NCI-H2196 treated with DMSO at 0.1 percent for 48 hours (cell line): ENCODE measurements at regions not wholly inside any gene's neighbourhood (a gene's known extent, or its start where the extent isn't known, plus 50 kb on each side); places are given as distances from the start of the nearest gene placed in this dataset.

Source experiments
- DNase-seq: peaks from one replicate; lab custom pipeline; 2025; ENCODE audit not compliant: unreplicated experiment; lab: John Stamatoyannopoulos, UW

DNA sequence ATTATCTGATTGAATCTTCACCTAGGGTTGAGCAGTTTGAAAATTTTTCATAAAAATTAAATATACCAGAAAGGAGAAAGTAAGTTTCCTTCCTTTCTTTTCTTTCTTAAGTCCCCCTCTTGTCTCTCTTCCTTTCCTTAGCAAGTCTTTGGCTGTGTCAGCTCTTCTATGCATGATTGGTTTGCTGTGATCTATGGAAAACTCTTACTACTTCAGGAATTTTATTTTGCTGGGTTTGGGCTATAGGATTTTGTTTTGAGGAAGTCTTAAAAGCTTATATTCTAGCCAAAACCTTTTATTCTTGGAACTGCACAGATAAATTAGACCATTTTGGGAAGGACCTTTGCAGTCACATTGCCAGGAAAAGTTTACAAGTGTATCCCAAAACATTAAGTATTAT is 173.4 kb upstream of the CITED2 start:
- DNase-seq = no peak

DNA sequence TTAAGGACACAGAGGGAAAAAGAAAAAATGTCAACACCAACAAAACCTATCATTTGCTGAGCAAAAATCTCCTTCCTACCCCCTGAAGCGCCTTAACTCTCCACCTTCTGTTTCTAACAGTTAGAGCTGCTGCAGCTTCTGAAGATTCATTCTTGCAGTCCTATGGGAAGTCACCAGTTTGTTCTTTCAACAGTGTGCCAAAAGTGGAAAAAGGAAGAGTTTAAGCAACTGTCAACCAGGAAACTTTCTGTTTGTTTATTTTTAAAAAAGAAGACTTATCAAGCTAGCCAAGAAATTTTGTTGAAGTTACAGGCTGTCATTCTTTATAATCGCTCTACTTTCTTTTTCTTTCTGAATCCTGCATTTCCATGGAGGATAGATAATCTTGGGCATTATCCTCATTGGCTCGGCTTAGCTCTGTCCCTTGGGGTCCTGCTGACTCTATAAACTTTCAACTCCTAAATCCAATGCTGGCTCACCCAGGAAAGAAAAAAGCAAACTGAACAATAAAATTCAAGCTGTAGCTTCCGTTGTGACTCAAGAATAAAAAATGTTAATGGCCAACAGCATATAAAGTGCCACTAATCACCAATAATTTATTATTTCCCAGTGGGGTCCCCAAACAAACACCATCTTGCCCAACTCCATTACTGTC is 172.8 kb upstream of the CITED2 start:
- no peak for DNase-seq

DNA sequence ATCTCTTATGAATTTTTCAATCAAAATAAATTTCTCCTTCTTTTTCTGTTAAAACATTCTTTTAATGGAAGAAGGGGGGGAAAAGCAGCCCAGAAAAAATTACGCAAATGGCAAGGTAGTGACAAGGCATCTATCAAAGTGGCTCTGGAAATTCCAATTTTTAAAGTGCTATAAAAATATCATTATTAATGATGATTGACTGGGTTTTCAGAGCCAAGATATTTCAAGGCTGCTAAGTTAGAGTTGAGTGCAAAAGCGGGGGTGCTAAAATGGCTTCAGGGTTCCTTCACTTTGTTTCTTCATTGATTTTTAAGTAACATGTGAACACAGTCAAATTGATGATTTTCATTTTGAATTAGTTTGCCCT is 171.6 kb upstream of the CITED2 start:
- DNase-seq = no peak

DNA sequence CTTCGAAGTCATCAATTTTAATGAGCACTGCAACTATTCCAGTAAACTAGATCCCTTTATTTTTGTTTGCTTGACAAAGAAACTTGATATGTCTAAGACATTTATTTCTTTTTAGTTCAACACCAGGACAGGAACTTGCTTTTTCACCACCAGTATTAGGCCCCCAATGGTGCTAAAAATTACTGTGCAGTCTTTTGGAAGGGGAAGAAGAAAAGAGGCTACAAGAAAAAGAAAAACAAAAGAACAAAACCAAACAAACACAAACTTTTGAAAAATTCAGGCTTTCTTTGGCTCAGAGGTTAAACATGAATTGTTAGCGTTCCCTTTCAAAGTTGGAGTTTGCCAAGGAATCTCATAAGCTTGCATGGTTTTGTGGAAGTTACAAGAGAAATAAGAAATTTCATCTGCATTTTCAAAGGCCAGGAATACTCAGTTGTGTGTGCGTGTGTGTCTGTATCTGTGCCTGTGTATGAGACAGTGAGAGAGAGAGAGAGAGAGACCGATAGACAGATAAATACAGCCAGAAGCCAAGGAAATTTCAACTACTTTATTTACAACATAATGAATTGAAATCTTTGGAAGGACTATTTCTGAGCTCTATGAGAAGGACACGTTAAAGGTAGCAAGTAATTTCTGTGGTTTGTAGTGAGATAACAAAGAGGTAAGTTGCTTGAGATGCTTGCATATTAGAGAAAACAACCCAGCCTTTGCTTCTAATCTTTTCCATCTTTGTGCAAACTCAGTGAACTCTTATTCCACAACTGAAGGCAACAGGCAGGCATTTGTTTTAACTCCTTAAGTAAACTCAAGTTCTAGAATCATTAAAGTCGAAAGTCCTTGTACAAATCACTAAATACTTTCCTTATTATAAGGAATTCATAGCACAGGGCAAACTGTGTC is 171.0 kb upstream of the CITED2 start:
- DNase-seq = no peak

DNA sequence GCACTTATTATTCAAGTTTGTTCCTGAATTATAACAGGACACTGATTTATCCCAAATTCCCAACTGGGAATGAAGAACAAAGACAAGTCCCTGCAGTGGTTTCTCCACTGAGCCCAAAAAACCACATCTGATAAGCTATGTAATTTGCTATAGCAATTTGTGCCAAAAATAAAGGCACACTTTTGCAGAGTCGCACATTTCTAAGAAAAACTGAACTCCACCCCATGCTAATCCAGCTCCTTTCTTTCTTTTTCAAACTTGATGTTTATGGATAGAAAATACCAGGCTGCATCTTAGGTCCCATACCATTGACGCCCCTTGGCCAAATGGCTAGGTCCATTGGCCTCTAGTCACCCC is 170.2 kb upstream of the CITED2 start:
- DNase-seq = no peak

DNA sequence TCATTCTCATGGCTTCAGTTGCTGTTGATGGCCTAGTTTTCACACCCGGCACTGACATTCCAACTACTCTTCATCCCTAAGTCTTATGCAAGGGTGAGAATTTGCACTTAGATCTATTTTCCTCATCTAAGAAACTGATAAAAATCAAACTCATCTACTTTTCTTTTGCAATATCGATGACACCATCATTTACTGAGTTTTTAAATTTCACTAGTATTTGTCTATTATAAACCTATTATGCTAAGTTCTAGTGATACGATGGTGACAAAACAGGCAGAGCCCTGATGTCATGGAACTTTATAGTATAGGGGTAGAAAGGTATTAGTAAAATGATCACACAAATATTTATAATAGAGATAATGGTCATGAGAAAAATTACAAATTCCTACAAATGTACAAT is 167.9 kb upstream of the CITED2 start:
- DNase-seq = no peak

DNA sequence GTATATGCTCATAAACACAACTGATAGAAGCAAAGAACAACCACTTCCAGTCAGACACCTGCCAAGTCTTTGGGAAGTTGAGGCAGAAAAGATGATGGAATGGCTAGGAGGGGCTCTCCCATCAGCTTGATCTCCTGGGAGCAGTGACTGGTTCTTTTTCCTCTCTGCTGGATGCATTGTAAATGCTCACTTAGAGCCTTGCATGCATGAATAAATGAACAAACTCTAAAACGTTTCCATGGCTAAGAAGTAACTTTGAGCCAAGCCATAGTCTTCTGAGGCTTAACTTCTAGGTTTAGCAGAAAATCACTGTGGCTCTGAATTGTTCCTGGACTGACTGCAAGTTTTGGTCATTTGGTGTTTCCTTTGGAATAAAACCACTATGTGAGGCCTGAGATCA is 166.4 kb upstream of the CITED2 start:
- DNase-seq = no peak

DNA sequence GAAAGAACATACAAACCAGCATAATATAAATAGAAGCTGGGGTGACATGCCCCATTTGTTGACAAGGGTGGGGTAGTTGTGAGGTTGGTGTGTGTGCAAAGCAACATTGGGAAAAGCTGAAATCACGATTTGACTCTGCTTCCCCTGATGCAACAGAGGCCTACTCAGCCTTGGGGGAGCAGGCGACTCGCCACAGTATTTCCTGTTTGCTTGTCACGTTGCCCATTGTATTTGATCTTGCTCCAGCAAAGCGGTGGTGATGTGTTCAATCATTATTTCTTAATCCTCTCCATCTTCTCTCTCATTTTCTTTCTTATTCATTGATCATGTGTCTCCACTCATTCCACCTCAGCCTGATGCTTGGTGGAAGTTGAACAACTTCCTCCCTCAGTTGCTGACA is 165.8 kb upstream of the CITED2 start:
- no peak for DNase-seq

DNA sequence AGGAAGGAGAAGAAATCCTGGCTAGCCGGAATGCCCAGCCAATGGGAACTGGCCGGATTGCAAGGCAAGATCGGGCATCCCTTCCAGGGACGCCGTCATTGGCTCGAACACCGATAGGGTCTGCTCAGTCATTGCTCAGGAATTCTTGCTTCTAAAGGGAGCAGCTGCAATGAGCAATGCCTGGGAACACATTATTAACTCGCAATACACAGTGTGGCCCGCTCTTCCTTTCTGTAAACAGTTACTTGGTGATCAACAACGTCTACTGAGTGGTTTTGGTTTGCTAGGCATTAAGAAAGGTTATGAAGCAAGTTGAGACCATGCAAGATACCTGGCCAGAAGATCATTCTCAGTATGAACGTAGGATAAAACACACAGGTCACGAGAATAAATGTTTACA is 165.4 kb upstream of the CITED2 start:
- no peak for DNase-seq

DNA sequence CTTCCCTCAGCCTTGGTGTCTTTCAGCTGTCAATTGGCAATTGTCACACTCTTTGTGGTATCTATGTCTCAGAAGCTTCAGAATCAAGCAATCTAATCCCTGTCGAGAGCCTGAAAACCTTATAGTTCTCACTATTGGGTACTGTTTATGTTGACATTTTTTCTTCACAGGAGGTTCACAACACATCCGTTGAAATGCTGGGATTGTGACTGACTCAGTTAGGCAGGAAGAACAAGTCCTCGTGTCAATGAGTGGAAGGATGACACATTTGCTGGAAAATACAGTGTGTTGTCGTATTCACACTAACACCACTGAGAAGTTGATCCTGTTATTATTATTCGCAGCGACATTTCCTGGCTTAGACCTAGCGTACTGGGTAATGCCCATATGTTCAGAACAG is 163.9 kb upstream of the CITED2 start:
- no peak for DNase-seq

DNA sequence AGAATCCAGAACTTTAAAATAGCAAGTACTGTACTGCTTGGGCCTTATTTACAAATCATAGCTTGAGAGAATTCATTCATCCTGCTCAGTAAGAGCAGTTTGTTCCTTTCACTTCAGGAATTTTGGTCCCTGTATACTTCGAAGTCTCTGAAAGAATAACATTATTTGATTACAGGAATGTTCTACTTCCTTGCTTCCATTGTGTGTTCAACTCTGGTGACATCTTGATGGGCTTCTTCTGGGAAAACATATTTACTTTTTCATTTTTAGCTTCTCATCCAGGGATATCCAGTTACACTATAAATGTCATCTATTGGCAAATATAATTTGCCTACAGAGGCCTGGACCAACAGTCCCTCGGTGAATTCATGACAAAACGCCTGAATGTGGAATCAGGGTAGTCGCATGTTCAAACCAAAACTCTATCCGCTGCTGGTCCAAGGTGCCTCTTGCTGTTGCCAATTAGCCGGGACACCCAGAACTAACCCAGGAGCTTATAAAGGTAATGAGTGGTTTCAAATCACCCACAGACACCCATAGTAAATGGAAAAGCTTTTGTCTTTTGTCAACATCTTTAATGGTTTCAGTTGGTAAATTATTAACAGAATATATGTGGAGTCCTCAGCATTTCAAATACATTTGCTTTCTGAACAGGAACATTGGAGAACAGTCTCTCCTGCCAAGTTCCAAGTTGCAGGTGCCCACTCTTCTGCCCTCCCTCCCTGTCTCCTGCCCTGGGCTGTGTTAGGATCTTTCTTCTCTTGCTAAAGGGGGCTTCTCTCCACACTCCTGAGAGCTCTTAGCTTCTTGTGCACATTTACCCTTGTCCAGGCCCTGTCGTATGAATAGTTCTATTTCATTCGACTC is 162.5 kb upstream of the CITED2 start:
- no peak for DNase-seq

DNA sequence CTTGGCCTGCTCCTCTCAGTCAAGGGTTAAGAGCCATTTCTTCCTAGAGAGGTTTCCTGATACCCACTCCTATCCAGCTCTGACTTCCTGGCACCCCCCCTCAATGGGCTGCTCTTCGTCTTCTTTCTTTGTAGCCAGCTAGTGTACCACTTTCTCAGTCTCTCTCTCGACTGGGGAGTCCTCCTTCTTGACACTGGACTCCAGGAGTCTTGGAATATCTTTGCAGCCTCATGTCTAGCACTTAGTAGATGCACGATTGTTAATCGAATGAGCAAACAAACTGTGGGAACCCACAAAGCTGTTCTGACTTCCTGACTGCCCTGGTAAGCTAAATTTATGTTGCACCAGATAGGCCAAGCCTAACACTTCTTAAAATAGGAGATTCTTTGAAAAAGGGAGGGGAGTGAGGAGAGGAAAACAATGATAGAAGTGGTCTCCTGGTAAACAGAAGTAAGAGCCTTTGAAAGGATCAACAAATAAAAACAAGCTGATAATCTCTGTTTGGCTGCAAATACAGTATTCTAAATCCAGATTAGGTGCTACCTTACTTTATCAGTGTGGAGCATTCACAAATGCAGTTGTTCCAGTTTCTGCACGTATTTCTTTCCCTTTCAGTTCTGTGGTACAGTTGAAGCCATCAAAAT is 160.1 kb upstream of the CITED2 start:
- no peak for DNase-seq

DNA sequence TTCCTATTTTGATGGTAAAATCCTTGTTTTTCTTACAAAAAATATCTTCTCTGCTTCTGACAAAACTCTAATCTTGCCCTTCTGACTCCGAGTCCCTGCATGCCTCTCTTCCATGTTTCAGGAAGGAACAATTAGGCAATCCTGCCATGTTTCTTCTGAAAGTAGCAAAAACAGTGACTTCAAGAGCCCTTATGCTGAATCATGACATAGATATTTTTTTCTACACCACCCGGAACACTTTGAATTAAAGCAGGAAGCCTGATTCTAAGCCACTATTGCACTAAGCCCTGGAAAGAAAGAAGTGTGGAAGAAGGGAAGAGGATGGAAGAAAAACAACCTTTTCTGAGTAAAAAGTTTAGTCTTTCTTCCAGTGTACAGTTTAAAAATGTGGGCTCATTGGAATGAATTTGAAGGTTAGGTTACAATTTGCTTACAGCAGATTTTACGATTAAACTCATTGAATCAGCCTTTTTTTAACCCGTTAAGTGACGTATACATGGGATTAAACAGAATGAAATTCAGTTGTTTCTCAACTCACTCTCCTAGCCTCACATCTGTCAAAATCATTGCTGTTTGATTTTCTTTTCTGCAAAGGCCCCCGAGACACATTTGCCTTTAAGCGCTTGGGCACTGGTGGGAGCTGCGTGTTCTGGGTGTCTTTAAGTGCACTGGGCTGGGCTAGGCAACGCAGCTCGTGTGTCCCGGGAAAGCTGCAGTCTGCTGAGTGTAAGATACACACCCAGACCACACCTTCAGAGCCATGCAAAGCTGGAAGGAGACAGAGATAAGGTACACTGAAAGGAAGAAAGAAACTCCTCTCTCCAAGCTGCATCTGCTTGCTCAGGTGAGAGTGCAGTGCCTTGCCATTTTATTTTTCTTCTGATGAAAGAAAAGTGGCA is 159.4 kb upstream of the CITED2 start:
- no peak for DNase-seq

DNA sequence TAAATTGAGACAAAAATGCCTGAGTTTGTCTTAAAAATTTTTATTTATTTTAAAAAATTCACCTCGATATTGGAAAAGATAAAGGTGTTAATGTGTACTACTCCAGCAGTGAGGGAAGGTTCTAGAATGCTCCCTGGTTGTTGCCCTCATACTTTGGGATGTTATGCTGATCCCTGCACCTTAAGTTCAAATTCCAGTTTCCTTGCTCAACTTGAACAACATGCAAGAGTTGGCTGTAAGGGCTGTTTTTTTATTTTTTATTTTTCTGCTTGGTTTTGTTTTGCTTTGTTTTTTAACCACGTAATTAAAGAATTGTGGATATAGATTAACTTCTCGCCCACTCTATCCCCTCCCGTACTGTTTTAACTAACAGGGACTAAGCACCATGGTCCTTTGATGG is 158.7 kb upstream of the CITED2 start:
- DNase-seq = no peak

DNA sequence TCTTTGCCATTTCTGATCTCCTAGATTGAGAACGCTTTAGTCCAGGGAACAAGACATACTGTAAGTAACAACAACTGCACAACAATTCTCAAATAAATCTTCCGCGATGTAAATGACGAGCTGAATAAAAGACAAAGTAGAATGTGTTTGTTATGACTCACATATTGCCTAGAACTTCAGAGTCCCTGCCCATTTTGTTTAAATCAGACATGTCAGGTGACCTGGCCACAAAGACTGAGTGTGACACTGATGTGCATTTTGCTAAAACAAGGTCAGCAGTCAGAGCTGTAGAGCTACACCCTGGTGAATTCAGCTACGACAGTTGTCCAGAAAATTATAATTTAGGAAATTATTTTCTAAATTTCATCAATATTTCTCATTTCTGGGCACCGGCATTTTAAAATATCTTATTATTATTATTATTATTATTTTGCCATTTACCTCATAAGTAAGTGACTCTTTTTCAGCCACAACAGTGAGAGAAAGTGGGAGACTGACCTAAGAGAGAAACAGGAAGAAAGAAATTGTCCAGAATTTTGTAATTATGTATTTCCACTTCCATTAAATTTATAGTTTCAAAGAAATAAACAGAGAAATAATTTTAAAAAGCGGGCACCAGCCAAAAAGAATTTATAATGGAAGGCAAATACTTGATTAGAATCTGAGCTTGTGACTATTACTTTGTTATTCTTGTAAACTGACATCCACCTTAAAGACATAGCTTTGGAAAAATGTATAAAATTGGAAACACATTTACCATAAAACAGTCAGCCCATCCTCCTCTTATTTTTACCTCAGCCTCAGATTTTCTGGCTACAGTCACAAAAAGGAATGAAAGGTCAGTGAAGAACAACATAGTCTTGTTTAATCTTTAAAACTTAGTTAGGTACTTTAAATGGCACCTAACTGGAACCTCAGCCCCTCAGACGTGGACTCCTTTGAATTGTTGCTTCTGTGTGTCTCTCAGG is 157.0 kb upstream of the CITED2 start:
- no peak for DNase-seq

DNA sequence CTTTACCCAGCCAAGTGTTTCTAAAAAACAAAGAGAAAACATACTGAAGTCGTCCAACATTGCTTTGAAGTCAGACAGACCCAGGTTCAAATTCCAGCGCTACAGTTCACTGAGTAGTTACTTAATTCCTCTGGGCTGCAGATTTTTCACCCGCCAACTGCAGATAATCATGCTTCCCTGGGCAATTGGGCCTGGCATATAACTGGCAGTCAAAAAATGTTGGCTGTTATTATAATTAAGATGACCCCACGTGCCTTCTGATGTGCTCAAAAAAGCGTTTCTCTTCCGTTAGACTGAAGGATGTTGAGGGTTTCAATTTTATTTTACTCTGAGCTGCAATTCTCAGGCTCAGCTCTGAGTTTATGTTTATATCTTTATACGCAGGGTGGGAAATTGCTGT is 156.1 kb upstream of the CITED2 start:
- DNase-seq = no peak

DNA sequence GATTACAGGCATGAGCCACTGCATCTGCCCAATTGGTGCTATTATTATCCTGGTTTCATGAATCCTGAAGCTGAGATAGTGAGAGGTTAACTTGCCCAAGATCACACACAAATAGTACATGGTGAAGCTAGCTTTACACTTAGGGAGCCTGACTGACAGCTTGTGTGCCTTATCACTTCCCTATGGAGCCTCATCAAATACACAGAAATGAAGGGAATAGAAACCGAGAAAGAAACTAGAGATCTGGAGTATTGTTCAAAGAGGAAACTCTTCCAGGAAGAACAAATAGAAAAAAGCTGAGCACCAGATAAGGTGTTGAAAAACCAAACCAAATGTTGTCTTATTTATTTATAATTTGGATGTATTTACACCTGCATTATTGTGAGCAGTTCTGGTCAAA is 155.0 kb upstream of the CITED2 start:
- no peak for DNase-seq

DNA sequence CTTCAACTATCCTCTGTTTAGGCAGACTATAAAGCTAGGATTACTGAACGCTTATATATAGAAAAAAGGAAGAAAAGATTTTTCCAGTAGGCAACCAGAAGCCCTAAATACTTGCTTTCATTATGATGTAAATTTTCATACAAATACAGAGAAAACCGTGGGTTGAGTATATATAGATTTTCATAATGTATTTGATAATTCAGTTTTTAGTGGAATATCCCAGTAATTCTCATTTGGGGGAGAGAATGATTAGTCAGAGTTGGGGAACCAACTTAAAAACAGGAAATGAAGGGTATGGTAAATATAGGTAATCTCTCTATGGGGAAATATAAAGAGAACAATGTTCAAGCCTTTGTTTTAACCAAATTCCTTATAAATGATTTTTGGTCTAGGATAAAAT is 154.0 kb upstream of the CITED2 start:
- no peak for DNase-seq

DNA sequence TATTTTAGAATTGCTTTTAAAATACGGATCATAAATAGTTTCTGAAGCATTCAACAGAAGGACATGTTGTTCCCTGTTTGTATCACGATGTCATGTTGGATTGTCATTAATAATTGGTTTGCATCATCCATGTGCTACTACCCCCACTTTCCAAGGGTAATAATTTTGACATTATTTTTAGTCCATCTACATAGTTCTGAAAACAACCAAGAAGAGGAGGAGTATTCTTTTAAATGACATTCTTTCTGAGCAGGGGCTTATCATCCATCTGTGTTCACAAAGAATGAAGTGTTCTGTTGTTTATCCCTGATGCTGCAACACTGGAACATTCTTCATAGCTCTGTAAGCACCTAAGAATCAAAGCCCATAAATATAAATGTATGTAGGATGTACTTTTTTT is 151.0 kb upstream of the CITED2 start:
- DNase-seq = no peak
